ENCODE measurements at regions not wholly inside any gene's neighbourhood (a gene's known extent, or its start where the extent isn't known, plus 50 kb on each side); places are given as distances from the start of the nearest gene placed in this dataset.
A peak's percentile ranks its signal among the peaks of the same experiment; 100 is the strongest.

DNA sequence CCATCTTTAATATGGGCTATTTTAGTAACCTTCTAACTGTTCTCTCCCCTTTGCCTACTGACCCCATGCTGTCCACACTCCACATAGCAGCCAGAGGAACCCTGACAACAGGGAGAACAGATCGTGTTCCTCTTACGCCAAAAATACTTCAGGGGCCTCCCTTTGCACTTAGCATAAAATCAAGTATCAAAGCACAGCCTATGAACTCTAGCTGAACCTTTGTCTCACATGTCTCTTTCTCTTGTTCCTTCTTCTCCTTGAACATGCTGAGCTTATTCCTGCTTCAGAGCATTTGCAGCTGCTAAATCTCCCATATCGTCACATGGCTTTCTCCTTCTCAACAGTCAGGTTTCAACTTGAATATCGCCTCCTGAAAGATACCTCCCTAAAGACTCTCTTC lies 698.8 kb upstream of the C9orf72 start:
- no peak for DNase-seq (ENCODE audit: low read depth in 4 of 4, low spot score in 3 of 4)

DNA sequence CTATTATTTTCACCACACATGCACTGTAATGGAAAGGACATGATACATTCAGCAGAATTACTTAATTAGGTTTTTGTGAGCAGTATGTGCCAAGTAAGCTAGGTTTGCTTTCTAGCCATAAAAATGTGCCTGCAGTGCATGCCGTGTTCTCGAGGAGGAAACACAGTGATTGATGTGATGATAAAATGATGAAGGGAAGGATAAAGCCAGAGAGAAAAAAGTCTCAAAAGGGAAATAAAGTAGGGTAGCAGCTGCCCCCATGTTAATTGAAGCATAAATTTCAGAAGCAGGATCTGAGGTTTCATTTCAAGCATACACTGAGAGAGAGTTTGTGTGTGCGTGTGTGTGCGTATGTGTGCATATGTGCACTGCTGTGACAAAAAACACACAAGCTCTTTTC lies 714.2 kb upstream of the C9orf72 start:
- DNase-seq (ENCODE audit: low read depth in 4 of 4, low spot score in 3 of 4): no peak

DNA sequence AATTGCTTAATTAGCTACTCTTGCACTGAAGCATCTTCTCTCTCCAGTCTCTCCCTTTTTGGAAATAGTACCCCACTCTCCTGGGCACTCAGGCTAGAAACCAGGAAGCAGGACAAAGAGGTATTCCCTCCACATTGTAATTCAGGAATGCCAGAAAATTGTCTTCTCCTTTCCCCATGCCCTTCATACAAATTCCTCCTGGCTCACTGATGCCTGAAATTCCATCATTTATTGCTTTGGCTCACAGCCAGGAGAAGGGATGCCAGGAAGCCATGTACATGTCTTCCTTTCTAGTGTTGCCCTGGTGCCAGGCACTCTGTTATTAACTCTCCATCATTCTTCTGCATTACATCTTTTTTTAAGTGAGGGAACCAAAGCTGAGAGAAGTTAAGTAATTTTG lies 716.5 kb upstream of the C9orf72 start:
- DNase-seq (ENCODE audit: low read depth in 4 of 4, low spot score in 3 of 4): no peak

DNA sequence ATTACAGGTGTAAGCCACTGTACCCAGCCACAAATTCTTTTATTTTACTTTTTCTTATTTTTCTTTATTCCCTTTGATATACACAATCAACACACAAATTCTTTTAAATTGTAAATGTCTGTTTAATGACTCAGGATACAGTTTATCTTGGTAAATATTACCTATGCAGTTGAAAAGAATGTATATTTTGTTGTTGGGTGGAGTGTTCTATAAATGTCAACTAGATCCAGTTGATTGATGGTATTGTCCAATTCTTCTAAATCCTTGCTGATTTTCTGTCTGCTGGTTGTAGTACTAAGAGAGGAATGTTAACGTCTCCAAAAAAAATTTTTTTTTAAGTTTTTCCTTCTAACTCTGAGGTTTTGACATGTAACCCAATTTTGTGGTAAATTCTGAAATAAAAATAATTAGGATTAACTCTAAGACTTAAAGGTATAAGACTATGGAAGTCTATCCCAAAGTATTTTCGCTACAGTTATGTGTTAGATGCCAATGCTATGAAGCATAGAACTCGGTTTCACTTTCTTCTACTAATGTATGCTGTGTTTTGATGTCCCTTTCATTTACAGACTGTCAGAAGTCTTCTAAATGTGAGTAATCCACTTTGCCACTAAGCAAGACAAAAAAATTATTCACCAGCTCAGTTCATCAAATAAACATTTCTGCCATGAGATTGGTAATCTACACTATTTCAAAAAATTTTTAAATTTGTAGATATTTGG lies 720.2 kb upstream of the C9orf72 start:
- no peak for DNase-seq (ENCODE audit: low read depth in 4 of 4, low spot score in 3 of 4)

DNA sequence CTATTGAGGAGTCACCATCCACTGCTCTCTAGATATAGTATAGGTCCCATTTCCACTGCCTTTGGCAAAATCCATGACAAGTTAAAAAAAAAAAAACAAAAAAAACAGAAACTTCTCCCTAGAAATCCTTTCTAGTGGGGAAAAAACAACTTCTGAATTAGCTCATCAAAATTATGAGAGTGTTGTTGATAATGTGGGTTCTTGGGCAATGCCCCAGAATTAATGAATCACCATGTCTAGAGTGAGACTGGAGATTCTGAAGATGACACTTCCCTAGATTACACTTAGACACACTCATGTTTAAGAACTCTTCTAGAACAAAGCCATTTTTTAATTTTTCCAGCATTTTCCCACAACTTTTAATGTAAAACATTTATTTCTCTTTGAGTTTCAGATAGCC lies 728.0 kb upstream of the C9orf72 start:
- no peak for DNase-seq (ENCODE audit: low read depth in 4 of 4, low spot score in 3 of 4)

DNA sequence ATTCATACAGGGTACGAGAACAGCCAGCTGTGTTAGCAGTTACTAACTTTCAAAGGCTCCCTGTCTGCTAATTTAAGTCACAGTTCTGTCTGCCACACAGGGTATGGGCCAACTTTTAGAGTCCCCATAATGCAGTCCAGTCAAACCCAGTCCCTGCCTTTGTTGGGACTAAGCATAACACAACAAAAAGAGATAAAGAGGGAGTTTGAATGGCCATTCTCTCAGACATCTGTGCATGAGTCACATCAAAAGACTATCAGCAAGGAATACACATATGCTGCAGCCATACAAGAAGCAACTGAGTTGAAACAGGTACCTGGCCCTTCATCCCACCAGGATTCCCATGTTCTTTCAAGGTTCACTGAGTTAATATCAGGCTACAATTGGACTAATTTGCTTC lies 744.5 kb upstream of the C9orf72 start:
- DNase-seq (ENCODE audit: low read depth in 4 of 4, low spot score in 3 of 4): no peak

DNA sequence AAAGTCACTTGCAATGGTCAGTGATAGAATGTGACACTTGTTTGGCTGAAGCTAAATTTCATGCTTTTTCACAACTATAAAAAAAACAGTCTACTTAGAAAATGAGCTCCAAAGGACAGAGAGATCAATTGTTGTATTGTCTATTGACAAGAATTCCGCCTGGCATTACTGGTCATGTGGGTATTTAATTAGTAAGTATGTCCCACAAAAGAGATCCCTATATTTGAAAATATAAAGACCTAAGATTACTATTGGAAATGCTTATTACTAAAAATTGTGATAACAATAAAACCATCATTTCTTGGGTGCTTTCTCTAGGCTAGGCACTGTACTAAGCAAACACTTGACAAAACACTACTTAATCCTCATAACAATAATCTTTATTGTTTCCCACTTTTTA lies 745.2 kb upstream of the C9orf72 start:
- DNase-seq (ENCODE audit: low read depth in 4 of 4, low spot score in 3 of 4): no peak

DNA sequence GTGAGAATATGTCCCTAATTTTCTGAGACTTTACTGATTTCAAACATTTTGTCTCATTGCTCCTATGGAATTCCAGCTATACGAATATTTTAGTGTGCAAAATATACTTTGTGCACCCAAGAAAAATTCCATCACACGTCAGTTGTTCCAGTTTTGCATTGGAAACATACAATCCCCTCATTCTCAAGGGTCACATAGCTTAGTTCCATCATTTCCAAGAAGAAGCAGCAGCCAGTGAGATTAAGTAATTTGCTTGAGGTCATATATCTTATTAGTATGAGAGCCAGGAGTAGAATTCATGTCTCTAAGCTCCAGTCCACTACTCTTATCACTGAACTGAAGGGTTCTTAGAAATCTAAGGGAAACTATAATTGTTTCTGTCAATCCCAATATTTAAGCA lies 746.7 kb upstream of the C9orf72 start:
- no peak for DNase-seq (ENCODE audit: low read depth in 4 of 4, low spot score in 3 of 4)

DNA sequence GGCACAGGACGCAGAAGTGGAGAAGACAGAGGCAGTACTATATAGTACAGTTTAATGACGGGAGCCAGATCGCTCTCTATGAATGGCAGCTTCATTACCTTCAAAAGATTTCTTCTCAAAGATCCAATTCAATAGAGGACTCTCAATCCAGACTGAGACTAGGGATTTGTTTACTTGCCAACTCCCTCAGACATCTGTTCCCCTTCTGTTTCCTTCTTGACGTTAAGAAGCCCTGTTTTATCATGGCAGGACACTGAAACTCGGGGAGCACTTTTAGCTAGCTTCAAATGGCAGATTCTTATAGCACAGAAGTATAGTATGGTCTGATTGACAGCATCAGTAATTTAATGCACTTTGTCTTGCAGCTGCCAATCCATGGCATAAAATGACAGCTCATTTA lies 747.3 kb upstream of the C9orf72 start:
- DNase-seq (ENCODE audit: low read depth in 4 of 4, low spot score in 3 of 4): no peak

DNA sequence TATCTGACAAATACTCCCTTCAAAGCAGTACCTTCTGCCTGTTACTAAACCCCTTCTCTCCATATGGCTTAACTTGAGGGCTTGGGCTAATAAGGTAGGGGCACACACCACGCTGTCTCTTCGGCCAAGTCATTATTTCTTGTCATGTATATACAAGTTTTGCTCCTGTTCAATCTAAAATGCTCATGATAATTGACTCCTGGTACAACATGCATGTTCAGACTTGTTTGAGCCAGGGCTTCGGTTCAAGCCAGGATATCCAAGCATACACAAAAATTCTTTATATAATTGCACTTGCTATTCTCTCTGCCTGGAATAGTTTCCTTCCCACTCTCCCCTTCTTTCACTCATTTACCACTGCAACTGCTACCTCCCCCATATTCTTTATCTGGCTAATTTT lies 756.0 kb upstream of the C9orf72 start:
- no peak for DNase-seq (ENCODE audit: low read depth in 4 of 4, low spot score in 3 of 4)

DNA sequence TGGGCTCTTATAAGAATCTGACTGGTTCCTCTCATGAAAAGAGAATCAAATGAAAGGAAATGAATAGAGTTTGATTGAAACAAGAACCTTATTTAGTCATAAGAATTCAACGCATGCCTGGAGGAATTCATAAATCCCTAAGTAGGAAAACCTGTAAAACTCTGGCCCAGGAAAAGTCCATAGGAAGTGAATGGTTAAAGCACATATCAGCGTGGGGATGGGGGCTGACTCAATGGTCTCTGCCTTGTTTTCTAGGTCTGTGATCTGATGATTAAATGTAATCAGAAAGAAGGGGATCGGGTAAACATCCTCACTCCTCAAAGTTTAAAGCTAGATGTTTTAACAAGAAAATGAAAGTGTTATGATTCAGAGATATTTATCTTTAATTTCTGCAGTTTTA lies 759.4 kb upstream of the C9orf72 start:
- no peak for DNase-seq (ENCODE audit: low read depth in 4 of 4, low spot score in 3 of 4)

DNA sequence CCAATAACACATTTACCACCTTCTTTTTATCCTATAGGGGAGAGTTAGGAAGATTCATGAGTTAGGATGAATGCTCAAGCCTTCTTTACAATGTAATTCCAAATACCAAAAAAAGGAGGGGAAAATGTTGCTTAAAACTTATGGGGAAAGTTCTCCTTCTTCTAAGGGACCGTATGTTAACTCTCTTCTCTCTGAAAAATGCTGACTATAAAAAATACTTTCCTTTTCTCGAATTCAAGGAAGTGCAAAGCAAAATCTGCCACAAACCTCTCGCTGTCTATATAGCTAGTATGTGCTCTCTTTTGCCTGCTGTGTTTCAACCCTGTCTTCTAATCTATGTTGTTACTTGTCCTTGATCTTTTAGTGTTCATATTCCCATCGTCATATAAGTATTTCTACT lies 768.6 kb upstream of the C9orf72 start:
- no peak for DNase-seq (ENCODE audit: low read depth in 4 of 4, low spot score in 3 of 4)

DNA sequence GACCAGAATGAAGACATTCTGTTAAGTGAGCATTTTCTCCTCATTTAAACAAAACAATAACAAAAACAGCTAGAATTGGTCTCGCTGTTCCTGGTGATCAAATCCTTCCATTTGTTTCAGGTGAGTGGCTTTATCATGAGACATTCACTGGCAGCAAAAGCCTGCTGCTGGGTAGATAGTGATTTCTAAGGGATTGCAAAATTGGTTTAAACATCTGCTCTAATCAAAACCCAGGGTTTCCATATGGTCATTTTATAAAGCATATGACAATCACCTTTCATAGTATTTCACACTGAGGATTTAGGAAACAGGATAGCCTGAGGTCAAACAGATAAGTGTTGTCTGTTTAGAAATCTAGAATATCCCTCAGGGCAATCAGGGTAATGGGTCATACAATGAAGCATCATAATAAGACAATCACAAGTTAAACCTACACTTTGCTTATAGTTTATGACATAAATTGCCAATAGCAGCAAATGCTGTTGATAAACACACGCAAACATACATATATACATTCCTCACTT lies 769.6 kb upstream of the C9orf72 start:
- no peak for DNase-seq (ENCODE audit: low read depth in 4 of 4, low spot score in 3 of 4)

DNA sequence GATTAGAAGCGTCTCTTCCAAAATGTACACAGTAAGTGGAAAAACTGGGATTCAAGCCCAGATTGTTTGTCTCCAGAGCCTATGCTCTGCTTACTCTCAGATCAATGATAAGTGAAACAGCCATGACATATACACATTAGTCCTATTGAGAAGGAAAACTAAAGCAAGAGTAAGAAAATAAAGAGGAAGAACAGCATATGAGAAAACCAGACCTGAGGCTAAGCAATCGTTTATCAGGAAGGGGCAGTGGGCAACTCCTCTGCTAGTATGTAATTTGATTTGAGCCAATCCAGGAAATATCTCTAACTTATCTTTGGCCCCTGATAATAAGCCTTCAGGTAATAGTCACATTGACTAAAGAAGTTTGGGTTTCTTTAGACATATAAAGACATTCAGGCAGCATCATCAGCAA lies 789.9 kb upstream of the C9orf72 start:
- DNase-seq (ENCODE audit: low read depth in 4 of 4, low spot score in 3 of 4): no peak

DNA sequence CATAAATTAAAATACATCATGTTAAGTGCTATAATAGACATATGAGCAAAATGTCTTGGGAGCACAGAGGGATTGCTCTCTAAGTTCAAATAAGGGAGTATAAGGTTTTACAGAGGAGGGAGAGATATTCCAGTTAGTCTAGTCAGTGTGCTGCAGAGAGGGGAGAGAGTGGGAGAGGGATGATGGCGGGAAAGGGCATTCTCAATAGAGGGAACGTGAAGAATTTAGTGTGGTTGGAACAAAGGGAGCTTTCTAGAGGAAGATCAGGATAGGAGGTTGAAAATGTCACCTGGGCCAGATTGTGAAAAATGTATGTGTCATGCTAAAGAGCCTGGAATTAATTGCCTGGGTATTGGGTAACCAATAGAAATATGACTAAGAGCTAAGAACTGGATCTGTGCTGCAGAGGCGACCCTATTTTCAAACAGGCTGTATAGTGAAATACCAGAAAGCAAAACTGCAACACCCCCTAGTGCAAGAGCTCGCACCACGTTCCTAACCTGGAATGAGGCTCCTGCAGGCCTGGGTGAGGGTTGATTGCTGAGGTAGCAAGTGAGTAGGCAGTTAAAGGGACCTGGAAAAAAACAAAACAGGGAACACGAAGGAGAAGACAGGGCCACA lies 791.8 kb upstream of the C9orf72 start:
- DNase-seq (ENCODE audit: low read depth in 4 of 4, low spot score in 3 of 4): no peak

DNA sequence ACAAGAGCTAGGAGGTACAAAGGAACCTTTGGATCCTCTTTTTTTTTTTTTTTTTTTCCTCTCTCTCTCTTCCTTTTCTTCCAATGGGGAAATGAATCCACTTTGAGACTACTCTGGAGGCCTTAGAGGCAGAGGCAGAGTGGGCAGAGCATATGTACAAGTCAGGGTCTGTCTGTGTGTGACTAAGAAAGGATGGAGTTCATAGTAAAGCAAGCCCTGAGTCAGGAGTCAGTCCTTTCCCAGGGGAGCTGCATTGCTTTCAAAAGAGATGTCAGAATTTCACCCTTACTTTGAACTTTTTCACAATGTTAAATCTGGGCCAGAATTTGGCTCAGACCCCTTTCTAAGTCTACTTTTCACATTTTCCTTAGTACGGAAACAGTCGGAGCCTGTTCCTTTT lies 792.4 kb upstream of the C9orf72 start:
- no peak for DNase-seq (ENCODE audit: low read depth in 4 of 4, low spot score in 3 of 4)

DNA sequence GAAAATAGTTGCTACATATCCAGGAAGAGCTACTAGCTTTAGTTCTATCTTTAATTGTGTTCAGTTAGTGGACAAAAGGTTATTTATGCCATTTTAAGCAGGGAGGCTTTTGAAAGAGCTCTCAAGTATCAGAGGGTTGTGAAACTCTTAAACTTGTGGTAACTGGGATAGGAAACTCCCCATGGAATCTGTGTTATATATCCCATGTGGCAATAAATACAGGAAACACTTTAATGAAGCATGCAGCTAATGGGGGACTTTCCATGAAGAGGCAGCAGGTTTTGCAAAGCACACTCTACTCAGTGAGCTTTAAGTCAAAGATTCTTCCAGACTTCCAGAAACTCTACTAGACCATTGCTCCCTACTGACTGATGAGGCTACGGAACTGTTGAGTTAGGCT lies 805.0 kb upstream of the C9orf72 start:
- DNase-seq (ENCODE audit: low read depth in 4 of 4, low spot score in 3 of 4): peak in 1 of 4 donors; percentile 35

DNA sequence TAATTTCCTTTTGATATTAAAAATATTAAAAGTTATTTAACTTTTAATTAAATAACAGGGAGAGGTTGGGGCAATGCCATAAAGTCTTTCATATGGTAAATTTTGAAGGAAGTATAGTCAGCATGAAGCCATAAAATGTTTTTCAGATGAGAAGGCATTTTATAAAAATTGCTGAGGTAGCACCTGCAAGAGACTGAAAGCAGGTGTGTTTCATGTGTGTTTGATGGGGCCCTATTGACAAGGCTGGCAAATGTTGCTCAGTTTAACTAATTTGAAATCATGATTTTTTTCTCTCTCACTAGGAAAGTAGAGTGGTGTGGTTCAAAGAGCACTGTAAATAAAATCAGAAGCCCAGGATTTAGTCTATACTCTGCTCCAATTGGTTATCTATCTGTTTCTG lies 805.8 kb upstream of the C9orf72 start:
- no peak for DNase-seq (ENCODE audit: low read depth in 4 of 4, low spot score in 3 of 4)

DNA sequence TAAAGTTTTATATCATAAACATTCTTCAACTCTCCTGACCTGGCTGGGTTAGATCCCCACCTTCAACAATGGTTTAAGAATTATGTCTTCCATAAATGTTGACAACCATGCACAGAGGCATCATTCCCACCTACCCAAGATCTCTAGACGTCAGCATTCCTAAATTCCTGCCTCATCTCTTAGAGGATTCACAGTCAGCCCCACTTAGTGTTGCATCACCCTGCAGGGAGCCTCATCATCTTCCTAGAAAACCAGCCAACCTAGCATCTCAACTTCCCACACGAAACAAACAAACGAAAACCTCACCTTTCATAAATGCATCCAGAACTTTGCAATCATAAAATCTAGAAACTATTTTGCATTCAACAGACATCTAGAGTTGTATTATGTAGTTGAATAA lies 816.1 kb upstream of the C9orf72 start:
- no peak for DNase-seq (ENCODE audit: low read depth in 4 of 4, low spot score in 3 of 4)

DNA sequence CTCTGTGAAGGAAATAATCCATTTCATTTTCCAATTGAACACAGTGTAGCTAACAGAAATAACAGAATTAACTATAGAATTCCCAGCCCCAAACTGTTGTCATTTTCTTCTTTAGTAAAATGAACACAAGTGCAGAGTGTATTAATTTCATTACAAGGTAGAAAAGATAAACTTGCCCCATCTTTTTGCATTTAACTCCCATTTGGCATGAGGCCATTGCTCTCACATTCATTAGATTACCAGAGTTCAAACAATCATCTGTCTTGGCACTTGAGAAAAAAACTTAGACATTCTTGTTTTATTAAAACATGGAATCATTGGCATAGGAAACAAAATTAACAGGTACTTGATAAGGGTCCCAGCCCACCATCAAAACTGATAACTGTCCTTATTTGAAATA lies 821.5 kb upstream of the C9orf72 start:
- no peak for DNase-seq (ENCODE audit: low read depth in 4 of 4, low spot score in 3 of 4)

DNA sequence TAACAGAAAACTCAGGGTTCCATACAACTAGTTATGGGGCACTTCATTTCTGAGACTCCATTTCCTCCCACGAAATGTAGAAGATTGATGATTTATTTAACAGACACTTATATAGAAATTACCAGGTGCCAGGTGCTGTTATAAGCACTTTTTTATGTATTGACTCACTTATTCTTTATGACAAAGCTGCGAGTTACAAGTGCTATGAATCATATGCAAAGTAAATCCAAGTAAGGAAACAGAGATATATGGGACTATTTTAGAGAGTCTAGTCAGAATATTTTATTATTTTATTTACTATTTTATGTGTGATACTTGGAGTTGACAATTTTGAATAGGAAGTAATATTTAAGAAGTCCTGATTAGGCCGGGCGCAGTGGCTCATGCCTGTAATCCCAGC lies 822.8 kb upstream of the C9orf72 start:
- no peak for DNase-seq (ENCODE audit: low read depth in 4 of 4, low spot score in 3 of 4)

DNA sequence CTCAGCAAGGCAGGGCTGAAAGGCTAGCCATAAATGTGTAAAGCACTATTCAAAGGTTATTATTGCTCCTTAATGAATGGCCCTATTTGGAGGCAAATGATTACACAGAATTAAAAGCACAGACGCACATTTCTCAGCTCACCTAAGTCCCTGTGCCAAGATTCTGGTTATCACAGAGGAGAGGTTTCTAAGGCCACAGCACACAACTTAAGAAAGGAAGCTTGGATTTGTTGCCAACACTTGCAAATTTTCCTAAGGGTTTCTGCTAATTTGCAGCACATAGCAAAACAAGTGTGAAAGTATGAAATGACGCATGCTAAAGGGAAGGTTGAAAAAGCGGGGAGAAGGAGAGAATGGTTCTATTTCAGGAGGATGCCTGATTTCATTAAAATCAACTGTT lies 834.1 kb upstream of the C9orf72 start:
- DNase-seq (ENCODE audit: low read depth in 4 of 4, low spot score in 3 of 4): no peak

DNA sequence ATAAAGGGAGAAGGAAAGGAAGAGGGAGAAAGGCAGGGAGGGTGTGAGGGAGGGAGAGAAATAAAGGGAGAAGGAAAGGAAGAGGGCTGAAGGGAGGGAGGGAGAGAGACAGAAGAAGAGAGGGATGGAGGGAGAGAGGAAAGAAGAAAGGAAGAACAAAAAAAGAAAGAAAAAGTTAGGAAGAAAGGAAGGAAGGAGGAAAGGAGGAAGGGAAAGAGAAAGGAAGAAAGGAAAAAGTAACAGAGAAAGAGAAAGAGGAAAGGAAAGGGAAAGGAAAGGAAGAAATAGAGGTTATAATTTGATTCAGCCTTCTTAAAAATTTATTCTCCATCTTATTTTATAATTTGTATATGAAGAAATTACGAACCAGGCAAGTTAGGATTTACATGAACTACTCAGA lies 836.6 kb upstream of the C9orf72 start:
- DNase-seq (ENCODE audit: low read depth in 4 of 4, low spot score in 3 of 4): no peak

Data from right renal pelvis (tissue), 4 donors.